Upper lobe of right lung (tissue), 1 donor: ENCODE measurements at regions not wholly inside any gene's neighbourhood (a gene's known extent, or its start where the extent isn't known, plus 50 kb on each side); places are given as distances from the start of the nearest gene placed in this dataset.
A peak's percentile ranks its signal among the peaks of the same experiment; 100 is the strongest.

ENCODE experiments used
- ATAC-seq: fragments of 200-7000 bp; cut with Tn5 transposase; one replicate; pipeline ENCODE4 v1.9.1; 2020; ENCODE audit warnings: mild to moderate bottlenecking, moderate library complexity
- DNase-seq: peaks from one replicate; pipeline ENCODE4 v3.0.0-alpha.2; 2020
- H3K27ac ChIP-seq: fragments of 200-600 bp; one replicate; pipeline ENCODE4 v1.8.0; 2022
- H3K27me3 ChIP-seq: fragments of 200-600 bp; one replicate; pipeline ENCODE4 v1.8.0; 2022; ENCODE audit warnings: mild to moderate bottlenecking
- H3K36me3 ChIP-seq: fragments of 200-600 bp; one replicate; pipeline ENCODE4 v1.8.0; 2022
- H3K4me1 ChIP-seq: fragments of 200-600 bp; one replicate; pipeline ENCODE4 v1.8.0; 2022
- H3K4me3 ChIP-seq: fragments of 200-600 bp; one replicate; pipeline ENCODE4 v1.8.0; 2022; ENCODE audit warnings: mild to moderate bottlenecking
- H3K9me3 ChIP-seq: fragments of 200-600 bp; one replicate; pipeline ENCODE4 v1.8.0; 2022
- intact Hi-C: fragments of 100-400 bp; cut with DNase I; formaldehyde crosslinking; loops from one replicate; pipeline ENCODE4 v1.11.0; 2022
- TF ChIP-seq, protein P1 (sequence below): fragments of 200-600 bp; IDR thresholded peaks from one replicate; pipeline ENCODE4 v1.8.0; 2022; ENCODE audit warnings: antibody characterized with exemption
- donor health status: DM: no; HTN: yes; CAD: no; lungs with severe emphysema.

GRCh38 chr14:22333422-22334274, 255.4 kb downstream of the DAD1 start:
- Histone ChIP-seq H3K9me3 (no peaks in the 10 kb centered on the region), H3K27ac (no peak overlapping the region), H3K4me3 (no peak overlapping the region), H3K36me3 (no peaks in the 10 kb centered on the region), H3K27me3 (no peaks in the 10 kb centered on the region), H3K4me1 (peaks cover 9% of the 10 kb centered on the region)
- DNase-seq (no peak), ATAC-seq (peak; percentile 69)
- TF ChIP-seq, protein P1, sequence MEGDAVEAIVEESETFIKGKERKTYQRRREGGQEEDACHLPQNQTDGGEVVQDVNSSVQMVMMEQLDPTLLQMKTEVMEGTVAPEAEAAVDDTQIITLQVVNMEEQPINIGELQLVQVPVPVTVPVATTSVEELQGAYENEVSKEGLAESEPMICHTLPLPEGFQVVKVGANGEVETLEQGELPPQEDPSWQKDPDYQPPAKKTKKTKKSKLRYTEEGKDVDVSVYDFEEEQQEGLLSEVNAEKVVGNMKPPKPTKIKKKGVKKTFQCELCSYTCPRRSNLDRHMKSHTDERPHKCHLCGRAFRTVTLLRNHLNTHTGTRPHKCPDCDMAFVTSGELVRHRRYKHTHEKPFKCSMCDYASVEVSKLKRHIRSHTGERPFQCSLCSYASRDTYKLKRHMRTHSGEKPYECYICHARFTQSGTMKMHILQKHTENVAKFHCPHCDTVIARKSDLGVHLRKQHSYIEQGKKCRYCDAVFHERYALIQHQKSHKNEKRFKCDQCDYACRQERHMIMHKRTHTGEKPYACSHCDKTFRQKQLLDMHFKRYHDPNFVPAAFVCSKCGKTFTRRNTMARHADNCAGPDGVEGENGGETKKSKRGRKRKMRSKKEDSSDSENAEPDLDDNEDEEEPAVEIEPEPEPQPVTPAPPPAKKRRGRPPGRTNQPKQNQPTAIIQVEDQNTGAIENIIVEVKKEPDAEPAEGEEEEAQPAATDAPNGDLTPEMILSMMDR = no peak
- intact Hi-C loops = no loop called here

- DNase-seq (no peak), ATAC-seq (no peak)
- H3K27me3 ChIP-seq = no peaks in the 10 kb centered on the region
- no peak overlapping the region for H3K4me3 ChIP-seq
- H3K9me3 ChIP-seq = no peaks in the 10 kb centered on the region
- no peaks in the 10 kb centered on the region for H3K36me3 ChIP-seq
- intact Hi-C loops = no loop called here
- H3K27ac ChIP-seq = no peak overlapping the region
- peaks cover 9% of the 10 kb centered on the region for H3K4me1 ChIP-seq
- TF ChIP-seq, protein P1 = no peak
Measured at GRCh38 chr14:22332686-22333421, 256.2 kb downstream of the DAD1 start.

GRCh38 chr14:22329371-22329770, 259.7 kb downstream of the DAD1 start:
- H3K27ac ChIP-seq = no peak overlapping the region
- DNase-seq = no peak
- H3K4me1 ChIP-seq = peaks cover 9% of the 10 kb centered on the region
- TF ChIP-seq, protein P1 = no peak
- no peak overlapping the region for H3K4me3 ChIP-seq
- no peaks in the 10 kb centered on the region for H3K27me3 ChIP-seq
- H3K36me3 ChIP-seq = no peaks in the 10 kb centered on the region
- no peaks in the 10 kb centered on the region for H3K9me3 ChIP-seq
- intact Hi-C loops = no loop called here
- ATAC-seq = no peak

DNA sequence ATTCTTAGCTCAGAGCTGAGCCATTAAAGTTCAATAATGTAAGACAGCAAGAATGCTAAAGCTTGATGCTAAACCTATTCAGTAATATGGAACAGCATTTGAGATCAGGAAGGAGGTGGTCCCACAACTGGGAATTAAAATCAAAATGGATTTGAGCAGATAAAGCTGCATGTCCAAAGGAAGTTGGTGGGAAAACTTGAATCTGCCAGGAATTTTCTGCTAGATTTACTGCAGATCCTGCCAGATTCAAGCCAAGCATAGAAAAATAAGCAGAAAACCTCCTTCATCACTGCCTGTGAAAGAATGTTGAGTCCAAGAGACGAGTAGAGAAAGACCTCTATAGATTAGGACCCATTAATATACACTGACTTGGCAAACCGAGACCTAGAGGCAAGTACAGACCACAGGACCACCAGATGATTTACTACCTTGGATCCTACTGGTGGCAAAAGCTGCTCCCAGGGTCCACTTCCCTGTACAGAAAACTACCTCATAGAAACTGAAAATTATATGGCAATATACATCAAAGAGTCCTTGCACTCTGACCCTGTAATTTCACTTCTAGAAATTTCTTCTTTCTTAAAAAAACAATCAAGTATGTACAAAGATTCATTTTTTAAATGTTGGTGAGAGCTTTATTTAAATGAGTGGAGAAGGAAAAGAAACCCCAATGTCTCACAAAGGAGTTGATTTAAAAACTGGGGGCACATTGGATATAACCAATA, 263.2 kb downstream of the DAD1 start:
- no peak overlapping the region for H3K27ac ChIP-seq
- TF ChIP-seq, protein P1 = no peak
- H3K9me3 ChIP-seq = no peaks in the 10 kb centered on the region
- no peak overlapping the region for H3K4me3 ChIP-seq
- intact Hi-C loops = no loop called here
- ATAC-seq = no peak
- no peaks in the 10 kb centered on the region for H3K4me1 ChIP-seq
- no peaks in the 10 kb centered on the region for H3K27me3 ChIP-seq
- no peak for DNase-seq
- H3K36me3 ChIP-seq = no peaks in the 10 kb centered on the region

DNA sequence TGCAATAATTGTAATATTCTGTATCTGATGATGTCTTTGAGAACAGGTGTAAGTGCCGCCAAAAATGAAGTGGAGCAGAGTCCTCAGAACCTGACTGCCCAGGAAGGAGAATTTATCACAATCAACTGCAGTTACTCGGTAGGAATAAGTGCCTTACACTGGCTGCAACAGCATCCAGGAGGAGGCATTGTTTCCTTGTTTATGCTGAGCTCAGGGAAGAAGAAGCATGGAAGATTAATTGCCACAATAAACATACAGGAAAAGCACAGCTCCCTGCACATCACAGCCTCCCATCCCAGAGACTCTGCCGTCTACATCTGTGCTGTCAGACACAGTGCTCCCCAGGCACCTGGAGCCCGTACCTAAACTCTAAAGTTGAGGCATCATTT, 268.7 kb downstream of the DAD1 start:
- TF ChIP-seq, protein P1 = no peak
- no peak overlapping the region for H3K27ac ChIP-seq
- no peaks in the 10 kb centered on the region for H3K9me3 ChIP-seq
- ATAC-seq (peak; percentile 59), DNase-seq (no peak)
- no peaks in the 10 kb centered on the region for H3K4me1 ChIP-seq
- intact Hi-C loops = no loop called here
- H3K27me3 ChIP-seq = no peaks in the 10 kb centered on the region
- no peak overlapping the region for H3K4me3 ChIP-seq
- H3K36me3 ChIP-seq = no peaks in the 10 kb centered on the region
